Mesenteric fat pad (tissue), 1 donor: ENCODE measurements at regions not wholly inside any gene's neighbourhood (a gene's known extent, or its start where the extent isn't known, plus 50 kb on each side); places are given as distances from the start of the nearest gene placed in this dataset.
"Not testable (repeated sequence)": the region's sequence is repeated elsewhere in the genome, so short reads cannot be mapped to it uniquely, and the experiment has no call there.

ENCODE experiments used
- DNase-seq: peaks from one replicate; pipeline ENCODE4 v3.0.0-alpha.2; 2020; ENCODE audit warnings: low spot score
- donor health status: DM: yes; HTN: yes; CAD: no.

GRCh38 chr13:71382285-71382684, 484.7 kb downstream of the DACH1 start:
- no peak for DNase-seq

GRCh38 chr13:71380191-71380590, 486.8 kb downstream of the DACH1 start:
- no peak for DNase-seq

- DNase-seq: no peak
Measured at GRCh38 chr13:71378961-71379905, 487.8 kb downstream of the DACH1 start.

- DNase-seq: no peak
Measured at GRCh38 chr13:71374471-71375049, 492.4 kb downstream of the DACH1 start.

GRCh38 chr13:71368336-71368735, 498.7 kb downstream of the DACH1 start:
- no peak for DNase-seq

- no peak for DNase-seq
Measured at GRCh38 chr13:71360041-71360440, 507.0 kb downstream of the DACH1 start.

- DNase-seq: no peak
Measured at GRCh38 chr13:71359641-71360040, 507.4 kb downstream of the DACH1 start.

- no peak for DNase-seq
Measured at GRCh38 chr13:71358218-71358617, 508.8 kb downstream of the DACH1 start.

GRCh38 chr13:71355010-71355409, 512.0 kb downstream of the DACH1 start:
- no peak for DNase-seq

- no peak for DNase-seq
Measured at GRCh38 chr13:71350886-71351285, 516.1 kb downstream of the DACH1 start.

GRCh38 chr13:71345856-71346255, 521.1 kb downstream of the DACH1 start:
- not testable (repeated sequence) for DNase-seq

GRCh38 chr13:71339736-71340135, 527.3 kb downstream of the DACH1 start:
- no peak for DNase-seq

- DNase-seq: no peak
Measured at GRCh38 chr13:71339005-71339404, 528.0 kb downstream of the DACH1 start.

- no peak for DNase-seq
Measured at GRCh38 chr13:71338070-71338469, 528.9 kb downstream of the DACH1 start.

- DNase-seq: no peak
Measured at GRCh38 chr13:71327266-71327665, 539.7 kb downstream of the DACH1 start.

GRCh38 chr13:71325556-71325955, 541.4 kb downstream of the DACH1 start:
- no peak for DNase-seq

- no peak for DNase-seq
Measured at GRCh38 chr13:71323266-71323665, 543.7 kb downstream of the DACH1 start.

- DNase-seq: no peak
Measured at GRCh38 chr13:71320452-71320851, 546.6 kb downstream of the DACH1 start.

GRCh38 chr13:71316792-71317363, 550.1 kb downstream of the DACH1 start:
- DNase-seq: no peak

- no peak for DNase-seq
Measured at GRCh38 chr13:71312923-71313322, 554.1 kb downstream of the DACH1 start.

- no peak for DNase-seq
Measured at GRCh38 chr13:71309905-71310304, 557.1 kb downstream of the DACH1 start.

- DNase-seq: no peak
Measured at GRCh38 chr13:71306821-71307220, 560.2 kb downstream of the DACH1 start.
